ENCODE measurements at regions not wholly inside any gene's neighbourhood (a gene's known extent, or its start where the extent isn't known, plus 50 kb on each side); places are given as distances from the start of the nearest gene placed in this dataset.

- H3K4me3 ChIP-seq (ENCODE audit: low read length, poor library complexity, severe bottlenecking) = no peak overlapping the region
- no peaks in the 10 kb centered on the region for H3K27me3 ChIP-seq (ENCODE audit: insufficient read depth, low read length, poor library complexity, severe bottlenecking)
- no peaks in the 10 kb centered on the region for H3K9me3 ChIP-seq (ENCODE audit: insufficient read depth, low read depth, low read length)
- no peaks in the 10 kb centered on the region for H3K4me1 ChIP-seq (ENCODE audit: insufficient read depth, low read length, poor library complexity, severe bottlenecking)
- no peak overlapping the region for H3K4me2 ChIP-seq (ENCODE audit: low read depth, low read length, poor library complexity, severe bottlenecking)
- H3K9me2 ChIP-seq (replicated peaks; ENCODE audit: low read depth, low read length) = no peaks in the 10 kb centered on the region
- no peaks in the 10 kb centered on the region for H4K20me1 ChIP-seq (ENCODE audit: insufficient read depth, low read length, poor library complexity, severe bottlenecking)
- no peaks in the 10 kb centered on the region for H3K79me2 ChIP-seq (ENCODE audit: insufficient read depth, low read length)
- no peaks in the 10 kb centered on the region for H3F3A ChIP-seq (ENCODE audit: low read depth)
- no peak overlapping the region for H3K9ac ChIP-seq (ENCODE audit: low read depth, low read length, poor library complexity, severe bottlenecking)
- no peak for TF ChIP-seq CTCF (conservative IDR thresholded peaks at IDR 0.05; ENCODE audit: low read length)
- TF ChIP-seq EZH2phosphoT487 (IDR thresholded peaks at IDR 0.05; ENCODE audit: borderline replicate concordance) = no peak
- no peak overlapping the region for H2AFZ ChIP-seq (ENCODE audit: low read length)
- no peaks in the 10 kb centered on the region for H3K36me3 ChIP-seq (ENCODE audit: insufficient read depth, low read length)
Measured at GRCh38 chr4:3855646-3856045, 89.5 kb downstream of the ADRA2C start.

- Histone ChIP-seq H2AFZ (ENCODE audit: low read length) (no peak overlapping the region), H4K20me1 (ENCODE audit: insufficient read depth, low read length, poor library complexity, severe bottlenecking) (no peaks in the 10 kb centered on the region), H3K9me3 (ENCODE audit: insufficient read depth, low read depth, low read length) (no peaks in the 10 kb centered on the region), H3K4me2 (ENCODE audit: low read depth, low read length, poor library complexity, severe bottlenecking) (no peak overlapping the region), H3K79me2 (ENCODE audit: insufficient read depth, low read length) (no peaks in the 10 kb centered on the region), H3F3A (ENCODE audit: low read depth) (no peaks in the 10 kb centered on the region), H3K27me3 (ENCODE audit: insufficient read depth, low read length, poor library complexity, severe bottlenecking) (no peaks in the 10 kb centered on the region), H3K36me3 (ENCODE audit: insufficient read depth, low read length) (no peaks in the 10 kb centered on the region), H3K9ac (ENCODE audit: low read depth, low read length, poor library complexity, severe bottlenecking) (no peak overlapping the region), H3K4me1 (ENCODE audit: insufficient read depth, low read length, poor library complexity, severe bottlenecking) (no peaks in the 10 kb centered on the region), H3K9me2 (replicated peaks; ENCODE audit: low read depth, low read length) (no peaks in the 10 kb centered on the region), H3K4me3 (ENCODE audit: low read length, poor library complexity, severe bottlenecking) (no peak overlapping the region)
- TF ChIP-seq CTCF (conservative IDR thresholded peaks at IDR 0.05; ENCODE audit: low read length) (no peak), EZH2phosphoT487 (IDR thresholded peaks at IDR 0.05; ENCODE audit: borderline replicate concordance) (no peak)
Measured at GRCh38 chr4:3856604-3857204, 90.5 kb downstream of the ADRA2C start.

DNA sequence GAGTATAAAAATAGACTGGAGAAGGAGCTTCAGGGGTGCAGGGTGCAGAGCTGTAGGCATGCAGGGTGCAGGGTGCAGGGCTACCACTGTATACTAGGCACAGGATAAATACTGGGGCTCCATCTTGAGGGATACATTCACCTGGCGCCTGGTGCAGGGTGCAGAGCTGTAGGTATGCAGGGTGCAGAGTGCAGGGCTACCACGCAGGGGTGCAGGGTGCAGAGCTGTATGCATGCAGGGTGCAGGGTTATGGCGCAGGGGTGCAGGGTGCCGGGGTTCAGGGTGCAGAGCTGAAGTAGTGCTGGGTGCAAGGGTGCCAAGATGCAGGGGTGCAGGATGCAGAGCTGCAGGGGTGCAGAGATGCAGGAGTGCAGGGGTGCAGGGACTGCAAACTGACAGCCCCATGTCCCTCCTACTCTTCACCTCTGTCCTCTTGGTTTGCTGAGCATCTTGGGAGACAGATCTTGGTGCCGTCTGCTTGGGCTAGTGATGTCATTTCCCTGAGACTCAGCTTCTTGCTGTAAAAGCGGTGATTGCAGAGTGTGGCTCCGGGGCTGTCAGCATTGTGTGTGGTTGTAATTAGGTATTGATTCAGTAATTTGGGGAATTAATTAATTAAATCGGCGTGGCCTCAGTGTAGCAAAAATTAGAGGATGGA is 91.2 kb downstream of the ADRA2C start:
- TF ChIP-seq CTCF (conservative IDR thresholded peaks at IDR 0.05; ENCODE audit: low read length) (no peak), EZH2phosphoT487 (IDR thresholded peaks at IDR 0.05; ENCODE audit: borderline replicate concordance) (no peak)
- H2AFZ ChIP-seq (ENCODE audit: low read length) = peak overlapping the region; percentile 65; the same call in 1 of the 2 replicates
- H3K36me3 ChIP-seq (ENCODE audit: insufficient read depth, low read length) = no peaks in the 10 kb centered on the region
- no peak overlapping the region for H3K4me3 ChIP-seq (ENCODE audit: low read length, poor library complexity, severe bottlenecking)
- peak overlapping the region; percentile 31 for H3K4me2 ChIP-seq (ENCODE audit: low read depth, low read length, poor library complexity, severe bottlenecking)
- H3K9me3 ChIP-seq (ENCODE audit: insufficient read depth, low read depth, low read length) = no peaks in the 10 kb centered on the region
- no peaks in the 10 kb centered on the region for H4K20me1 ChIP-seq (ENCODE audit: insufficient read depth, low read length, poor library complexity, severe bottlenecking)
- no peak overlapping the region for H3K9ac ChIP-seq (ENCODE audit: low read depth, low read length, poor library complexity, severe bottlenecking)
- H3F3A ChIP-seq (ENCODE audit: low read depth) = no peaks in the 10 kb centered on the region
- no peaks in the 10 kb centered on the region for H3K27me3 ChIP-seq (ENCODE audit: insufficient read depth, low read length, poor library complexity, severe bottlenecking)
- no peaks in the 10 kb centered on the region for H3K4me1 ChIP-seq (ENCODE audit: insufficient read depth, low read length, poor library complexity, severe bottlenecking)
- no peaks in the 10 kb centered on the region for H3K79me2 ChIP-seq (ENCODE audit: insufficient read depth, low read length)
- H3K9me2 ChIP-seq (replicated peaks; ENCODE audit: low read depth, low read length) = no peaks in the 10 kb centered on the region

All from Loucy (cell line).